Spleen (tissue), 11 donors: ENCODE measurements at regions not wholly inside any gene's neighbourhood (a gene's known extent, or its start where the extent isn't known, plus 50 kb on each side); places are given as distances from the start of the nearest gene placed in this dataset.

Experiments
- DNase-seq: peaks from one replicate; pipeline ENCODE4 v3.0.0-alpha.2; 2020
- H3K27ac ChIP-seq, 8 donors: fragments of 200-600 bp; sonication (generic) in 7 of 8; 1 replicate in 4 of 8; 2 replicates in 4 of 8; pipeline versions ENCODE4 v1.5.0 to v1.8.0; 2016 to 2021; ENCODE audit warnings: inconsistent platforms in 4 of 8, mild to moderate bottlenecking in 4 of 8, moderate library complexity in 1 of 8
- H3K27me3 ChIP-seq, 7 donors: fragments of 200-600 bp; sonication (generic) in 6 of 7; replicated peaks in 1 of 7; 1 replicate in 4 of 7; 2 replicates in 3 of 7; pipeline versions ENCODE4 v1.5.0 to v1.8.0; 2016 to 2021; ENCODE audit warnings: inconsistent platforms in 3 of 7, mild to moderate bottlenecking in 1 of 7
- H3K36me3 ChIP-seq, 6 donors: fragments of 200-600 bp; sonication (generic) in 5 of 6; 1 replicate in 4 of 6; 2 replicates in 2 of 6; pipeline versions ENCODE4 v1.5.0 to v1.8.0; 2016 to 2021; ENCODE audit warnings: inconsistent platforms in 2 of 6
- H3K4me1 ChIP-seq, 6 donors: fragments of 200-600 bp; sonication (generic) in 5 of 6; 1 replicate in 3 of 6; 2 replicates in 3 of 6; pipeline versions ENCODE4 v1.5.0 to v1.8.0; 2016 to 2021; ENCODE audit warnings: inconsistent platforms in 3 of 6
- H3K4me3 ChIP-seq, 8 donors: fragments of 200-600 bp; sonication (generic) in 7 of 8; 1 replicate in 4 of 8; 2 replicates in 4 of 8; pipeline versions ENCODE4 v1.5.0 to v1.8.0; 2016 to 2021; ENCODE audit warnings: inconsistent platforms in 4 of 8, mild to moderate bottlenecking in 4 of 8, moderate library complexity in 2 of 8
- H3K9me3 ChIP-seq, 8 donors: fragments of 200-600 bp; sonication (generic) in 7 of 8; 1 replicate in 4 of 8; 2 replicates in 4 of 8; pipeline versions ENCODE4 v1.5.0 to v1.8.0; 2016 to 2021; ENCODE audit warnings: inconsistent platforms in 4 of 8
- CTCF ChIP-seq, 11 experiments: fragments of 200-600 bp in 7 of 11; fragments of 450-650 bp in 4 of 11; sonication (generic) in 4 of 11; IDR thresholded peaks in 8 of 11; conservative IDR thresholded peaks in 3 of 11; 1 replicate in 7 of 11; 2 replicates in 4 of 11; pipeline versions ENCODE4 v1.4.0 to v1.8.0; 2016 to 2021; ENCODE audit warnings: antibody characterized with exemption in 11 of 11, inconsistent platforms in 4 of 11, mild to moderate bottlenecking in 1 of 11
- POLR2A ChIP-seq, 3 donors: fragments of 450-650 bp; IDR thresholded peaks; one replicate each; pipeline ENCODE4 v1.5.1; 2017; ENCODE audit warnings: antibody characterized with exemption in 3 of 3, mild to moderate bottlenecking in 1 of 3
- POLR2AphosphoS5 ChIP-seq, 3 donors: sonication (generic); formaldehyde crosslinking; IDR thresholded peaks; one replicate each; pipeline ENCODE4 v1.5.1; 2017; ENCODE audit warnings: antibody characterized with exemption in 3 of 3
- WGBS, 5 donors: extraction: QIAGEN DNeasy Blood & Tissue Kit in 3 of 5; methylation state at CpG; one replicate each; pipeline versions ENCODE4 v1.1.5 to v1.1.7; 2013 to 2018; 5-methylcytosine and 5-hydroxymethylcytosine counted together
- intact Hi-C: fragments of 100-400 bp; cut with DNase I; formaldehyde crosslinking; loops from one replicate; pipeline ENCODE4 v1.15.0; 2023; ENCODE audit warnings: low total_unique reads
- donor health status: healthy with polysubstance abuse.
- donor health status: DM: no; HTN: no; CAD: no; lungs with moderate emphysema.
- donor health status: DM: no; HTN: no; CAD: no.
- donor health status: Bipolar disorder and iron deficiency.
- donor health status: healthy.
- donor health status: DM: no; HTN: no; CAD: no.
- donor health status: DM: yes; HTN: yes; CAD: no.

GRCh38 chr10:28396331-28396730 is 93.5 kb upstream of the MPP7 start:
- TF ChIP-seq CTCF (IDR thresholded peaks at IDR 0.05 in 8 of 11, conservative IDR thresholded peaks at IDR 0.05 in 3 of 11) (no peak), POLR2AphosphoS5 (IDR thresholded peaks at IDR 0.05) (no peak), POLR2A (IDR thresholded peaks at IDR 0.05) (no peak)
- no peak for DNase-seq
- Histone ChIP-seq H3K27ac (no peak overlapping the region), H3K4me1 (peaks cover 0 to 25% (median 10%) of the 10 kb centered on the region in 6 donors), H3K9me3 (peaks cover 0 to 4% (median 0%) of the 10 kb centered on the region in 8 donors), H3K4me3 (no peak overlapping the region), H3K36me3 (no peaks in the 10 kb centered on the region), H3K27me3 (no peaks in the 10 kb centered on the region)
- intact Hi-C loops: no loop called here
- WGBS, 5 donors: 70 to 89% (median 76%) methylated on average over 4 of the region's 4 CpGs

- intact Hi-C loops: no loop called here
- Histone ChIP-seq H3K27ac (no peak overlapping the region), H3K9me3 (peaks cover 0 to 4% (median 0%) of the 10 kb centered on the region in 8 donors), H3K27me3 (no peaks in the 10 kb centered on the region), H3K4me1 (peaks cover 0 to 34% (median 14%) of the 10 kb centered on the region in 6 donors), H3K36me3 (no peaks in the 10 kb centered on the region), H3K4me3 (no peak overlapping the region)
- no peak for DNase-seq
- 92 to 96% (median 95%) methylated on average over 6 of the region's 6 CpGs for WGBS, 5 donors
- no peak for TF ChIP-seq CTCF (IDR thresholded peaks at IDR 0.05 in 8 of 11, conservative IDR thresholded peaks at IDR 0.05 in 3 of 11)
- TF ChIP-seq POLR2A (IDR thresholded peaks at IDR 0.05): no peak
- no peak for TF ChIP-seq POLR2AphosphoS5 (IDR thresholded peaks at IDR 0.05)
Measured at GRCh38 chr10:28397229-28397628, 94.4 kb upstream of the MPP7 start.

- no peak for TF ChIP-seq POLR2A (IDR thresholded peaks at IDR 0.05)
- peak in 1 of 3 donors; percentile 20 for TF ChIP-seq POLR2AphosphoS5 (IDR thresholded peaks at IDR 0.05)
- H3K27me3 ChIP-seq: no peaks in the 10 kb centered on the region
- H3K9me3 ChIP-seq: peaks cover 0 to 4% (median 0%) of the 10 kb centered on the region in 8 donors
- intact Hi-C loops: no loop called here
- H3K27ac ChIP-seq: peak overlapping the region in 7 of 8 donors; percentile 77 to 94 (median 85)
- H3K36me3 ChIP-seq: no peaks in the 10 kb centered on the region
- WGBS, 5 donors: 45 to 73% (median 53%) methylated on average over 8 to 9 of the region's 9 CpGs
- H3K4me1 ChIP-seq: peaks cover 0 to 39% (median 15%) of the 10 kb centered on the region in 6 donors
- no peak for DNase-seq
- H3K4me3 ChIP-seq: peak overlapping the region in 1 of 8 donors; percentile 9
Measured at GRCh38 chr10:28400176-28400575, 97.3 kb upstream of the MPP7 start.

GRCh38 chr10:28400681-28401080 is 97.8 kb upstream of the MPP7 start:
- Histone ChIP-seq H3K9me3 (peaks cover 0 to 4% (median 0%) of the 10 kb centered on the region in 8 donors), H3K36me3 (no peaks in the 10 kb centered on the region), H3K27ac (peak overlapping the region in 7 of 8 donors; percentile 77 to 94 (median 85)), H3K4me1 (peaks cover 0 to 40% (median 15%) of the 10 kb centered on the region in 6 donors), H3K27me3 (no peaks in the 10 kb centered on the region), H3K4me3 (peak overlapping the region in 1 of 8 donors; percentile 39)
- TF ChIP-seq POLR2A (IDR thresholded peaks at IDR 0.05) (no peak), POLR2AphosphoS5 (IDR thresholded peaks at IDR 0.05) (no peak), CTCF (IDR thresholded peaks at IDR 0.05 in 8 of 11, conservative IDR thresholded peaks at IDR 0.05 in 3 of 11) (no peak)
- DNase-seq: no peak
- intact Hi-C loops: no loop called here
- 36 to 74% (median 61%) methylated on average over 5 of the region's 5 CpGs for WGBS, 5 donors
